ENCODE measurements at regions not wholly inside any gene's neighbourhood (a gene's known extent, or its start where the extent isn't known, plus 50 kb on each side); places are given as distances from the start of the nearest gene placed in this dataset.

DNA sequence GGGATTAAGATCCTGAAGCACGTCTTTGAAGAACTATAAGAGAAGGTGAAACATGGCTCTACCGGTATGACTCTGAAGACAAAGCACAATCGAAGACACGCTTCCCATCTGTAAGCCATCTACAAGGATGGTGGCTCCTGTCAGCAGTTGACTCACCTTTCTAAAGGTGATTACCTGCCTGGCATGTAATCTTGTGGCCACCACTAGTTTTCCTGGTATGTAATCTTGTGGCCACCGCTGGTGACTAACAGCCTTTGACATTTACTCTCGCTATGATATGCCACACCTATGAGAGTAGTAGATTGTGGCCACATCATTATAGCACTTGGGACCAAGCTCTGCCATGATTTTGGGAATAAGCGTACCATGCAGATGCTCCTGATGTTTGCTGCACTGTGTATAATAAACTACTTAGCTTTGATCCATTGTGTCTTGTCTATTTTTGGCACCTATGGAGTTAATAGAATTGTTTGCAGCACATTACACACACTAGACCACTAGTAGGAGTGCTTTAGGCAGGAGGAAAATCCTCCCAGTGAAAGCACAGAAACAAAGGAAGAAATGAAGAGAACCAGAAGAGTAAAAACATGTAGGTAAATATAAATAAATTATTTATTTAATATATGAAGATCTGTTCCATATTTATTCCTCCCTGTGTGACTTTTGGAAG is 59.8 kb downstream of the VAX1 start:
- Histone ChIP-seq H3K4me3 (no peak overlapping the region), H3K36me3 (no peaks in the 10 kb centered on the region), H3K27ac (no peak overlapping the region), H3K9me3 (no peaks in the 10 kb centered on the region), H3K4me1 (no peaks in the 10 kb centered on the region), H3K27me3 (peaks cover 0 to 5% (median 4%) of the 10 kb centered on the region in 3 donors)
- peak in 1 of 3 donors; percentile 13 for TF ChIP-seq POLR2AphosphoS5 (IDR thresholded peaks at IDR 0.05)
- TF ChIP-seq POLR2A (IDR thresholded peaks at IDR 0.05) = no peak
- intact Hi-C loops (cut with DNase I; ENCODE audit: low total_unique reads) = no loop called here
- WGBS, 5 donors = 65 to 79% (median 68%) methylated on average over 7 of the region's 7 CpGs
- no peak for DNase-seq

- no peaks in the 10 kb centered on the region for H3K9me3 ChIP-seq
- H3K27me3 ChIP-seq = peaks cover 0 to 5% (median 4%) of the 10 kb centered on the region in 3 donors
- H3K4me3 ChIP-seq = no peak overlapping the region
- H3K36me3 ChIP-seq = no peaks in the 10 kb centered on the region
- intact Hi-C loops (cut with DNase I; ENCODE audit: low total_unique reads) = no loop called here
- WGBS, 5 donors = 89 to 97% (median 91%) methylated on average over 1 of the region's 1 CpG
- H3K4me1 ChIP-seq = no peaks in the 10 kb centered on the region
- H3K27ac ChIP-seq = no peak overlapping the region
- TF ChIP-seq POLR2A (IDR thresholded peaks at IDR 0.05) = no peak
- TF ChIP-seq, protein P1, sequence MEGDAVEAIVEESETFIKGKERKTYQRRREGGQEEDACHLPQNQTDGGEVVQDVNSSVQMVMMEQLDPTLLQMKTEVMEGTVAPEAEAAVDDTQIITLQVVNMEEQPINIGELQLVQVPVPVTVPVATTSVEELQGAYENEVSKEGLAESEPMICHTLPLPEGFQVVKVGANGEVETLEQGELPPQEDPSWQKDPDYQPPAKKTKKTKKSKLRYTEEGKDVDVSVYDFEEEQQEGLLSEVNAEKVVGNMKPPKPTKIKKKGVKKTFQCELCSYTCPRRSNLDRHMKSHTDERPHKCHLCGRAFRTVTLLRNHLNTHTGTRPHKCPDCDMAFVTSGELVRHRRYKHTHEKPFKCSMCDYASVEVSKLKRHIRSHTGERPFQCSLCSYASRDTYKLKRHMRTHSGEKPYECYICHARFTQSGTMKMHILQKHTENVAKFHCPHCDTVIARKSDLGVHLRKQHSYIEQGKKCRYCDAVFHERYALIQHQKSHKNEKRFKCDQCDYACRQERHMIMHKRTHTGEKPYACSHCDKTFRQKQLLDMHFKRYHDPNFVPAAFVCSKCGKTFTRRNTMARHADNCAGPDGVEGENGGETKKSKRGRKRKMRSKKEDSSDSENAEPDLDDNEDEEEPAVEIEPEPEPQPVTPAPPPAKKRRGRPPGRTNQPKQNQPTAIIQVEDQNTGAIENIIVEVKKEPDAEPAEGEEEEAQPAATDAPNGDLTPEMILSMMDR (IDR thresholded peaks at IDR 0.05) = no peak
- no peak for TF ChIP-seq POLR2AphosphoS5 (IDR thresholded peaks at IDR 0.05)
- no peak for TF ChIP-seq EP300 (IDR thresholded peaks at IDR 0.05)
- DNase-seq = no peak
These were observed 63.0 kb downstream of the VAX1 start for GRCh38 chr10:117075064-117075463.

DNA sequence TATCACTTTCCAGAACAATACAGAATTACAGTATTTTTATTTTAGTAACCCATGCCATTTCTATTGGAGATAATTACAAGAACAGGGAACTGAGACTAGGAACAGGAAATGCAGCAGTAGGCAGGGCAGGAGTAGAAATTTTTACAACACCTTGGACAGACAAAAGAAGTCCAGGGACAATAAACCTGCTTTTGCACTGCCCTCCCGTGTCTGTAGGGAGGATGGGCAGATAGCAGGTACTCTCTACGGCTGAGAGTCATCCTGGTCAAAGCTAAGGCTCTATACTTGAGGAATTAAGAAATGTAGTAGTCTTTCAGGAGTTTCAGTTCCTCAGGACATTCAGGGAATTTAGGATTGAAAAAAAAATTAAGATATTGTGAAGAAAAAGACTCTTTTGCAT is 63.4 kb downstream of the VAX1 start:
- peaks cover 0 to 5% (median 4%) of the 10 kb centered on the region in 3 donors for H3K27me3 ChIP-seq
- no peaks in the 10 kb centered on the region for H3K4me1 ChIP-seq
- DNase-seq = peak in 1 of 2 donors; percentile 7
- no peaks in the 10 kb centered on the region for H3K9me3 ChIP-seq
- H3K4me3 ChIP-seq = no peak overlapping the region
- WGBS, 5 donors = 13 to 29% (median 16%) methylated on average over 2 of the region's 2 CpGs
- H3K36me3 ChIP-seq = no peaks in the 10 kb centered on the region
- TF ChIP-seq EP300 (IDR thresholded peaks at IDR 0.05) = no peak
- TF ChIP-seq POLR2AphosphoS5 (IDR thresholded peaks at IDR 0.05) = no peak
- TF ChIP-seq, protein P1 (IDR thresholded peaks at IDR 0.05) = no peak
- no peak for TF ChIP-seq POLR2A (IDR thresholded peaks at IDR 0.05)
- intact Hi-C loops (cut with DNase I; ENCODE audit: low total_unique reads) = no loop called here
- no peak overlapping the region for H3K27ac ChIP-seq

DNA sequence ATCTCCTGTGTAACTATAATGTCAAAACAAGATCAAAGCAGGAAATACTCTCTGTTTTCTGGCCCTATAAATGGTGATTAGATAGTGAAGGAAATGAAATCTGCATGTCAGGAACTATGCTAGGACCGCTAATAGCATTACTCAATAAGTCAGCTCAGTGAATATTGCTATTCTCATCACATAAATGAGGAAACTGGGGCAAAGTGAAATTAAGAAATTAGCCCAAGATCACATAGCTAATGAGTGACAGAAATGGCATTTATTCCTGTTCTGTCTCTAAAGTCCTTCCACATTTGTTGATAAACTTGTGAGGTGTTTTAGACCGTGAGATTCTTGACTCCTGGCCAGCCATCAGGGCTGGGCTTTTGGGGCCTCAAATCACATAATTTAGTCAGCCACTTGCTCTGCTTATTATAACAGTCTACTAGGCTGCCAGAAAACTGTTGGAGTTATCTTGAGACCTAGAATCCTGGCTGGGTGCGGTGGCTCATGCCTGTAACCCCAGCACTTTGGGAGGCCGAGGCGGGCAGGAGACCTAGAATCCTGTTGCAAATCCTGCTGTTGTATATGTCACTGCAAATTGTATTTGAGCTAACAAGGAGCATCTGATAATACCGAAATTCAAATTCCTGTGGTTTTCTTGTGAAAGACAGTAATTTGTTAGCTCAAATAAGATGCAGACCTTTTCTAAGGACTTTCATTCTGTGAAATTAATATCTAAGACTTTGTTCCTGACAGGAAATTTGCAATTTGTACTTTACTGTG is 66.5 kb upstream of the SHTN1 start:
- H3K4me3 ChIP-seq = no peak overlapping the region
- H3K27me3 ChIP-seq = peaks cover 0 to 5% (median 4%) of the 10 kb centered on the region in 3 donors
- TF ChIP-seq POLR2AphosphoS5 (IDR thresholded peaks at IDR 0.05) (no peak), POLR2A (IDR thresholded peaks at IDR 0.05) (no peak), EP300 (IDR thresholded peaks at IDR 0.05) (no peak)
- TF ChIP-seq, protein P1 (IDR thresholded peaks at IDR 0.05) = no peak
- H3K4me1 ChIP-seq = no peaks in the 10 kb centered on the region
- H3K27ac ChIP-seq = no peak overlapping the region
- H3K9me3 ChIP-seq = no peaks in the 10 kb centered on the region
- H3K36me3 ChIP-seq = no peaks in the 10 kb centered on the region
- intact Hi-C loops (cut with DNase I; ENCODE audit: low total_unique reads) = no loop called here
- DNase-seq = peak in 1 of 2 donors; percentile 1
- WGBS, 5 donors = 67 to 78% (median 74%) methylated on average over 6 of the region's 6 CpGs

All from stomach (tissue), 8 donors.